Neural progenitor cell (in vitro differentiated cells): ENCODE measurements at regions not wholly inside any gene's neighbourhood (a gene's known extent, or its start where the extent isn't known, plus 50 kb on each side); places are given as distances from the start of the nearest gene placed in this dataset.

Experiments used
- EZH2 ChIP-seq: fragments of 200-600 bp; sonication (generic); IDR thresholded peaks from 2 replicates; pipeline ENCODE4 v1.6.1; 2017; ENCODE audit warnings: antibody characterized with exemption, mild to moderate bottlenecking, moderate library complexity
- EZH2phosphoT487 ChIP-seq: fragments of 200-600 bp; sonication (generic); IDR thresholded peaks from 2 replicates; pipeline ENCODE4 v1.6.1; 2017; ENCODE audit warnings: antibody characterized with exemption

DNA sequence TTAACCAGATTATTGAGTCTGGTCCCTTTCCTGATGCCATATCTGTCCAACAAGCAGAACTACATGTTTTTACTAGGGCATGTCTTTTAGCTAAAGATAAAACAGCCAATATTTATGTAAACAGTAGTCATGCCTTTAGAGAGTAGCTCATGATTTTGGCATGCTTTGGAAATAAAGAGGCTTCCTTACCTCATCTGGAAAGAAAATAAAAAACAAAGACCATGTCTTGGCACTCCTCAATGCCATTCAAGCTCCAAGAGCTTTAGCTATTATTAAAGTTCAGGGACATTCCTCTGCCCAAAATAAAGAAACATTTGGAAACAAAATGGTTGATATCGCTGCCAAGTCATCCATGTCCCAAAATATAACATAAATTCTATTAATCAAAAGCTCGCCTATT is 202.4 kb downstream of the URB2 start:
- TF ChIP-seq EZH2 (no peak), EZH2phosphoT487 (no peak)
